ENCODE measurements at regions not wholly inside any gene's neighbourhood (a gene's known extent, or its start where the extent isn't known, plus 50 kb on each side); places are given as distances from the start of the nearest gene placed in this dataset.
"Not testable (repeated sequence)": the region's sequence is repeated elsewhere in the genome, so short reads cannot be mapped to it uniquely, and the experiment has no call there.

- no peak for DNase-seq (ENCODE audit: low read depth)
Measured at GRCh38 chr6:100096936-100097335, 102.9 kb upstream of the MCHR2 start.

- no peak for DNase-seq (ENCODE audit: low read depth)
Measured at GRCh38 chr6:100096341-100096740, 102.3 kb upstream of the MCHR2 start.

- no peak for DNase-seq (ENCODE audit: low read depth)
Measured at GRCh38 chr6:100093405-100093804, 99.4 kb upstream of the MCHR2 start.

GRCh38 chr6:100088009-100088408, 94.0 kb upstream of the MCHR2 start:
- DNase-seq (ENCODE audit: low read depth) = no peak

- DNase-seq (ENCODE audit: low read depth) = no peak
Measured at GRCh38 chr6:100084991-100085364, 91.0 kb upstream of the MCHR2 start.

GRCh38 chr6:100084316-100084990, 90.4 kb upstream of the MCHR2 start:
- no peak for DNase-seq (ENCODE audit: low read depth)

GRCh38 chr6:100078509-100078908, 84.5 kb upstream of the MCHR2 start:
- no peak for DNase-seq (ENCODE audit: low read depth)

GRCh38 chr6:100065348-100065747, 71.3 kb upstream of the MCHR2 start:
- no peak for DNase-seq (ENCODE audit: low read depth)

GRCh38 chr6:100062621-100063020, 68.6 kb upstream of the MCHR2 start:
- no peak for DNase-seq (ENCODE audit: low read depth)

- DNase-seq (ENCODE audit: low read depth) = no peak
Measured at GRCh38 chr6:100057941-100058340, 63.9 kb upstream of the MCHR2 start.

GRCh38 chr6:100050550-100050949, 56.5 kb upstream of the MCHR2 start:
- DNase-seq (ENCODE audit: low read depth) = no peak

- not testable (repeated sequence) for DNase-seq (ENCODE audit: low read depth)
Measured at GRCh38 chr6:100043961-100044360, 49.9 kb upstream of the MCHR2 start.

All from T-helper 22 cell (primary cell).